ENCODE measurements at regions not wholly inside any gene's neighbourhood (a gene's known extent, or its start where the extent isn't known, plus 50 kb on each side); places are given as distances from the start of the nearest gene placed in this dataset.

- H3K4me3 ChIP-seq, result no peak overlapping the region
- H3K27me3 ChIP-seq (replicated peaks; ENCODE audit: insufficient read depth), result no peaks in the 10 kb centered on the region
- 97% methylated on average over 9 of the region's 9 CpGs for WGBS
- intact Hi-C loops (cut with DNase I), result no loop called here
- TF ChIP-seq POLR2A (IDR thresholded peaks at IDR 0.05) (no peak), POLR2AphosphoS5 (IDR thresholded peaks at IDR 0.05) (no peak)
- TF ChIP-seq, protein P1, sequence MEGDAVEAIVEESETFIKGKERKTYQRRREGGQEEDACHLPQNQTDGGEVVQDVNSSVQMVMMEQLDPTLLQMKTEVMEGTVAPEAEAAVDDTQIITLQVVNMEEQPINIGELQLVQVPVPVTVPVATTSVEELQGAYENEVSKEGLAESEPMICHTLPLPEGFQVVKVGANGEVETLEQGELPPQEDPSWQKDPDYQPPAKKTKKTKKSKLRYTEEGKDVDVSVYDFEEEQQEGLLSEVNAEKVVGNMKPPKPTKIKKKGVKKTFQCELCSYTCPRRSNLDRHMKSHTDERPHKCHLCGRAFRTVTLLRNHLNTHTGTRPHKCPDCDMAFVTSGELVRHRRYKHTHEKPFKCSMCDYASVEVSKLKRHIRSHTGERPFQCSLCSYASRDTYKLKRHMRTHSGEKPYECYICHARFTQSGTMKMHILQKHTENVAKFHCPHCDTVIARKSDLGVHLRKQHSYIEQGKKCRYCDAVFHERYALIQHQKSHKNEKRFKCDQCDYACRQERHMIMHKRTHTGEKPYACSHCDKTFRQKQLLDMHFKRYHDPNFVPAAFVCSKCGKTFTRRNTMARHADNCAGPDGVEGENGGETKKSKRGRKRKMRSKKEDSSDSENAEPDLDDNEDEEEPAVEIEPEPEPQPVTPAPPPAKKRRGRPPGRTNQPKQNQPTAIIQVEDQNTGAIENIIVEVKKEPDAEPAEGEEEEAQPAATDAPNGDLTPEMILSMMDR (IDR thresholded peaks at IDR 0.05), result no peak
- H3K27ac ChIP-seq, result no peak overlapping the region
- H3K4me1 ChIP-seq (replicated peaks), result no peaks in the 10 kb centered on the region
- no peak for DNase-seq (ENCODE audit: low spot score)
- H3K36me3 ChIP-seq, result no peaks in the 10 kb centered on the region
- no peaks in the 10 kb centered on the region for H3K9me3 ChIP-seq
Measured at GRCh38 chr2:129798301-129798581, 181.2 kb upstream of the RAB6C start.

GRCh38 chr2:129798626-129799025, 180.8 kb upstream of the RAB6C start:
- 91% methylated on average over 9 of the region's 9 CpGs for WGBS
- no peak for DNase-seq (ENCODE audit: low spot score)
- H3K36me3 ChIP-seq, result no peaks in the 10 kb centered on the region
- H3K4me3 ChIP-seq, result no peak overlapping the region
- no peaks in the 10 kb centered on the region for H3K27me3 ChIP-seq (replicated peaks; ENCODE audit: insufficient read depth)
- H3K9me3 ChIP-seq, result no peaks in the 10 kb centered on the region
- no peak overlapping the region for H3K27ac ChIP-seq
- intact Hi-C loops (cut with DNase I), result no loop called here
- TF ChIP-seq POLR2AphosphoS5 (IDR thresholded peaks at IDR 0.05) (no peak), POLR2A (IDR thresholded peaks at IDR 0.05) (no peak)
- TF ChIP-seq, protein P1 (IDR thresholded peaks at IDR 0.05), result no peak
- no peaks in the 10 kb centered on the region for H3K4me1 ChIP-seq (replicated peaks)

- Histone ChIP-seq H3K27me3 (replicated peaks; ENCODE audit: insufficient read depth) (no peaks in the 10 kb centered on the region), H3K4me3 (no peak overlapping the region), H3K4me1 (replicated peaks) (no peaks in the 10 kb centered on the region), H3K36me3 (no peaks in the 10 kb centered on the region), H3K9me3 (no peaks in the 10 kb centered on the region), H3K27ac (no peak overlapping the region)
- no peak for DNase-seq (ENCODE audit: low spot score)
- TF ChIP-seq POLR2A (IDR thresholded peaks at IDR 0.05), result no peak
- TF ChIP-seq POLR2AphosphoS5 (IDR thresholded peaks at IDR 0.05), result no peak
- TF ChIP-seq, protein P1 (IDR thresholded peaks at IDR 0.05), result no peak
- 89% methylated on average over 18 of the region's 18 CpGs for WGBS
- intact Hi-C loops (cut with DNase I), result no loop called here
Measured at GRCh38 chr2:129799036-129799958, 180.2 kb upstream of the RAB6C start.

- Histone ChIP-seq H3K4me3 (no peak overlapping the region), H3K27me3 (replicated peaks; ENCODE audit: insufficient read depth) (no peaks in the 10 kb centered on the region), H3K36me3 (no peaks in the 10 kb centered on the region), H3K27ac (no peak overlapping the region), H3K4me1 (replicated peaks) (no peaks in the 10 kb centered on the region), H3K9me3 (no peaks in the 10 kb centered on the region)
- no peak for DNase-seq (ENCODE audit: low spot score)
- intact Hi-C loops (cut with DNase I), result no loop called here
- WGBS, result 83% methylated on average over 5 of the region's 5 CpGs
- no peak for TF ChIP-seq POLR2AphosphoS5 (IDR thresholded peaks at IDR 0.05)
- no peak for TF ChIP-seq POLR2A (IDR thresholded peaks at IDR 0.05)
- TF ChIP-seq, protein P1 (IDR thresholded peaks at IDR 0.05), result no peak
Measured at GRCh38 chr2:129800285-129800684, 179.2 kb upstream of the RAB6C start.

DNA sequence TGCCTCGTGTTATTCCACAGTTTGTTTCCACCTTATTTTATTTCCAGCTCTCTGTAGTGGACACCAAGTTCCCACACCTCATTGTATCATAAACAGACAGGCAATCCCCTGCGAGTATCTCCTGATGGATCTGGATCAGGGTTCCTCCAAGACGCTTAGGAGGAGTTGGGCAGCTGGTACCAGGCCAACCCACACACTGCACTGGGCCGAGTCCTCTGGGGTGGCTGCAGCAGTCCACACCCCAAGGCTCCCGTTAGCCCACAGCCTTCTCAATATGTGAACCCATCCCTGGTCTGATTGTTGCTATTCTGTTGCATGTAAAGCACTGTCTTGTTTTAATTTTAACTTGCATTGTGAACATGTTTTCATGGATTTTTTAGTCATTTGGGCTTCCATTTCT, 178.8 kb upstream of the RAB6C start:
- TF ChIP-seq POLR2AphosphoS5 (IDR thresholded peaks at IDR 0.05) (no peak), POLR2A (IDR thresholded peaks at IDR 0.05) (no peak)
- TF ChIP-seq, protein P1 (IDR thresholded peaks at IDR 0.05), result no peak
- 54% methylated on average over 5 of the region's 5 CpGs for WGBS
- no peak overlapping the region for H3K27ac ChIP-seq
- H3K4me1 ChIP-seq (replicated peaks), result no peaks in the 10 kb centered on the region
- no peaks in the 10 kb centered on the region for H3K36me3 ChIP-seq
- H3K9me3 ChIP-seq, result no peaks in the 10 kb centered on the region
- no peak for DNase-seq (ENCODE audit: low spot score)
- H3K27me3 ChIP-seq (replicated peaks; ENCODE audit: insufficient read depth), result no peaks in the 10 kb centered on the region
- H3K4me3 ChIP-seq, result no peak overlapping the region
- intact Hi-C loops (cut with DNase I), result no loop called here

Data from prostate gland (tissue), 2 donors.